H1 (cell line): ENCODE measurements at regions not wholly inside any gene's neighbourhood (a gene's known extent, or its start where the extent isn't known, plus 50 kb on each side); places are given as distances from the start of the nearest gene placed in this dataset.

Source experiments
- CTCF ChIA-PET: fragments of 300-600 bp; sonication (Branson Sonifier 250); formaldehyde crosslinking; loops from one replicate; lab custom pipeline; 2021; ENCODE audit not compliant: partially characterized antibody; lab: Charles Lee
- POLR2A ChIA-PET: fragments of 300-600 bp; sonication (Branson Sonifier 250); formaldehyde crosslinking; loops from one replicate; lab custom pipeline; 2021; ENCODE audit warnings: inconsistent platforms; ENCODE audit not compliant: partially characterized antibody; lab: Charles Lee
- DNase-seq, 2 experiments: peaks; one replicate each; pipeline versions ENCODE4 v3.0.0 to v3.0.0-alpha.2; 2010 to 2022; ENCODE audit warnings: low spot score in 2 of 2, low read depth in 1 of 2, mixed read lengths in 1 of 2
- FAIRE-seq: peaks from 2 replicates; lab custom pipeline; 2011; peaks lifted over from hg19 to GRCh38; lab: Jason Lieb, UNC
- H2AFZ ChIP-seq: 2 replicates; pipeline ENCODE4 v1.8.1; 2012; ENCODE audit warnings: low read length, inconsistent platforms
- H2AK5ac ChIP-seq: 2 replicates; pipeline ENCODE4 v1.6.1; 2013; ENCODE audit warnings: low read depth, low read length
- H2BK120ac ChIP-seq: replicated peaks from 2 replicates; pipeline ENCODE3; 2013; ENCODE audit warnings: low read depth, low read length, inconsistent platforms
- H2BK12ac ChIP-seq: 2 replicates; pipeline ENCODE4 v1.6.1; 2013; ENCODE audit warnings: low read depth, low read length
- H2BK15ac ChIP-seq: 2 replicates; pipeline ENCODE4 v1.6.1; 2013; ENCODE audit warnings: low read length
- H2BK20ac ChIP-seq: 2 replicates; pipeline ENCODE4 v1.6.1; 2013; ENCODE audit warnings: low read length
- H2BK5ac ChIP-seq: 2 replicates; pipeline ENCODE4 v1.6.1; 2013; ENCODE audit warnings: low read depth, low read length
- H3K14ac ChIP-seq: 2 replicates; pipeline ENCODE4 v1.6.1; 2013; ENCODE audit warnings: inconsistent platforms; ENCODE audit not compliant: insufficient read length
- H3K18ac ChIP-seq: 2 replicates; pipeline ENCODE4 v1.6.1; 2013; ENCODE audit warnings: low read length; ENCODE audit errors: extremely low read depth
- H3K23ac ChIP-seq: 2 replicates; pipeline ENCODE4 v1.6.1; 2013; ENCODE audit warnings: inconsistent platforms; ENCODE audit not compliant: insufficient read length
- H3K23me2 ChIP-seq: 2 replicates; pipeline ENCODE4 v1.6.1; 2013; ENCODE audit warnings: low read depth, low read length
- H3K27ac ChIP-seq: 2 replicates; pipeline ENCODE4 v1.6.1; 2011; ENCODE audit warnings: low read depth, low read length, inconsistent platforms
- H3K27me3 ChIP-seq, 4 experiments: replicated peaks in 1 of 4; 1 replicate in 1 of 4; 2 replicates in 3 of 4; pipeline versions ENCODE4 v1.6.1 to v1.8.1; 2011 to 2013; ENCODE audit warnings: low read length in 3 of 4, mild to moderate bottlenecking in 3 of 4, inconsistent platforms in 2 of 4, mixed read lengths in 2 of 4, moderate library complexity in 1 of 4; ENCODE audit not compliant: control insufficient read depth in 3 of 4, insufficient read depth in 3 of 4; ENCODE audit errors: extremely low read depth in 1 of 4
- H3K36me3 ChIP-seq, 4 experiments: 2 replicates each; pipeline versions ENCODE4 v1.6.1 to v1.8.1; 2011 to 2013; ENCODE audit warnings: mild to moderate bottlenecking in 4 of 4, low read length in 3 of 4, moderate library complexity in 2 of 4, control low read depth in 1 of 4, inconsistent platforms in 1 of 4; ENCODE audit not compliant: insufficient read depth in 4 of 4, control insufficient read depth in 2 of 4
- H3K4ac ChIP-seq: replicated peaks from 2 replicates; pipeline ENCODE3; 2013; ENCODE audit warnings: low read length, low read depth, mixed read lengths, inconsistent platforms; ENCODE audit not compliant: insufficient read length
- H3K4me1 ChIP-seq, 4 experiments: replicated peaks in 1 of 4; 1 replicate in 1 of 4; 2 replicates in 3 of 4; pipeline versions ENCODE4 v1.6.1 to v1.8.1; 2011 to 2013; ENCODE audit warnings: low read length in 3 of 4, inconsistent platforms in 2 of 4, mixed read lengths in 1 of 4; ENCODE audit not compliant: insufficient read depth in 4 of 4, control insufficient read depth in 3 of 4
- H3K4me2 ChIP-seq, 2 experiments: 2 replicates each; pipeline versions ENCODE4 v1.6.1 to v1.8.1; 2011 to 2013; ENCODE audit warnings: low read depth in 2 of 2, low read length in 2 of 2, control low read depth in 1 of 2, inconsistent platforms in 1 of 2, mild to moderate bottlenecking in 1 of 2; ENCODE audit not compliant: insufficient read depth in 1 of 2
- H3K4me3 ChIP-seq, 4 experiments: fragments of 200-600, 300-600 bp in 1 of 4; sonication (generic), shearing (Covaris generic), sonication (Bioruptor Twin) in 1 of 4; 2 replicates each; pipeline versions ENCODE4 v1.5.1 to v1.8.1; 2011 to 2016; ENCODE audit warnings: low read length in 4 of 4, low read depth in 3 of 4, control low read depth in 2 of 4, inconsistent platforms in 2 of 4, mild to moderate bottlenecking in 2 of 4, mixed read lengths in 1 of 4, moderate library complexity in 1 of 4; ENCODE audit not compliant: insufficient read depth in 2 of 4; ENCODE audit errors: extremely low read depth in 1 of 4
- H3K56ac ChIP-seq: replicated peaks from 2 replicates; pipeline ENCODE3; 2013; ENCODE audit warnings: low read depth, mild to moderate bottlenecking, mixed read lengths, low read length, inconsistent platforms; ENCODE audit not compliant: insufficient read length
- H3K79me1 ChIP-seq: 2 replicates; pipeline ENCODE4 v1.6.1; 2013; ENCODE audit warnings: low read depth, low read length, control low read depth
- H3K79me2 ChIP-seq, 2 experiments: 2 replicates each; pipeline versions ENCODE4 v1.6.1 to v1.8.1; 2012 to 2013; ENCODE audit warnings: low read length in 2 of 2, mild to moderate bottlenecking in 2 of 2, inconsistent platforms in 1 of 2; ENCODE audit not compliant: insufficient read depth in 2 of 2, control insufficient read depth in 1 of 2
- H3K9ac ChIP-seq, 4 experiments: replicated peaks in 1 of 4; 1 replicate in 1 of 4; 2 replicates in 3 of 4; pipeline versions ENCODE4 v1.6.1 to v1.8.1; 2011 to 2013; ENCODE audit warnings: low read depth in 3 of 4, low read length in 3 of 4, control low read depth in 2 of 4, mild to moderate bottlenecking in 2 of 4, moderate library complexity in 2 of 4, inconsistent platforms in 1 of 4; ENCODE audit errors: extremely low read depth in 1 of 4
- H3K9me3 ChIP-seq, 2 experiments: 2 replicates each; pipeline versions ENCODE4 v1.6.1 to v1.8.1; 2012 to 2013; ENCODE audit warnings: mild to moderate bottlenecking in 2 of 2, moderate library complexity in 2 of 2, control low read depth in 1 of 2, inconsistent platforms in 1 of 2, low read depth in 1 of 2, low read length in 1 of 2, mixed read lengths in 1 of 2; ENCODE audit not compliant: insufficient read depth in 2 of 2
- H4K20me1 ChIP-seq, 2 experiments: replicated peaks in 1 of 2; 2 replicates each; pipeline versions ENCODE3 to v1.8.1; 2011 to 2013; ENCODE audit warnings: inconsistent platforms in 2 of 2, low read length in 2 of 2, mild to moderate bottlenecking in 1 of 2; ENCODE audit not compliant: insufficient read depth in 2 of 2, control insufficient read depth in 1 of 2
- H4K5ac ChIP-seq: 2 replicates; pipeline ENCODE4 v1.6.1; 2013; ENCODE audit warnings: low read length, low read depth, mixed read lengths, inconsistent platforms; ENCODE audit not compliant: insufficient read length
- H4K8ac ChIP-seq: 2 replicates; pipeline ENCODE4 v1.8.0; 2013; ENCODE audit warnings: mild to moderate bottlenecking, moderate library complexity, low read length, inconsistent platforms; ENCODE audit not compliant: insufficient read depth; ENCODE audit errors: extremely low read depth
- H4K91ac ChIP-seq: replicated peaks from 2 replicates; pipeline ENCODE3; 2013; ENCODE audit warnings: low read length, mixed read lengths, inconsistent platforms; ENCODE audit not compliant: insufficient read length
- EGR1 ChIP-seq: IDR thresholded peaks from 2 replicates; pipeline ENCODE4 v1.6.1; 2011; ENCODE audit warnings: low read depth, low read length, borderline replicate concordance
- GABPA ChIP-seq: IDR thresholded peaks from 2 replicates; pipeline ENCODE4 v1.6.1; 2011; ENCODE audit warnings: mild to moderate bottlenecking, low read length, moderate library complexity, borderline replicate concordance; ENCODE audit not compliant: insufficient read depth
- JUND ChIP-seq: IDR thresholded peaks from 2 replicates; pipeline ENCODE4 v1.6.1; 2011; ENCODE audit warnings: mild to moderate bottlenecking, improper control_type of control experiment, low read length
- KDM5A ChIP-seq: fragments of 200-600 bp; IDR thresholded peaks from 2 replicates; pipeline ENCODE4 v1.7.1; 2012; ENCODE audit warnings: mild to moderate bottlenecking, low read length, inconsistent platforms, mixed read lengths
- POLR2A ChIP-seq, 2 experiments: IDR thresholded peaks; 1 replicate in 1 of 2; 2 replicates in 1 of 2; pipeline ENCODE4 v1.6.1; 2011; ENCODE audit warnings: low read depth in 2 of 2, low read length in 2 of 2, mild to moderate bottlenecking in 2 of 2; ENCODE audit errors: control extremely low read depth in 1 of 2
- SAP30 ChIP-seq: fragments of 300-600 bp; sonication (generic); IDR thresholded peaks from 2 replicates; pipeline ENCODE4 v1.7.1; 2012; ENCODE audit warnings: low read length, moderate library complexity, mild to moderate bottlenecking, inconsistent platforms; ENCODE audit not compliant: insufficient read depth, insufficient replicate concordance
- SIRT6 ChIP-seq: IDR thresholded peaks from one replicate; pipeline ENCODE4 v1.7.1; 2012; ENCODE audit warnings: low read length, inconsistent platforms
- SIX5 ChIP-seq: IDR thresholded peaks from 2 replicates; pipeline ENCODE4 v1.6.1; 2011; ENCODE audit warnings: mild to moderate bottlenecking, low read depth, low read length
- SP4 ChIP-seq: IDR thresholded peaks from 2 replicates; pipeline ENCODE4 v1.6.1; 2012; ENCODE audit warnings: low read length, inconsistent platforms
- SUZ12 ChIP-seq: fragments of 200-600 bp; sonication (generic); IDR thresholded peaks from 2 replicates; pipeline ENCODE4 v1.6.1; 2012; ENCODE audit warnings: mild to moderate bottlenecking, inconsistent platforms, low read length, moderate library complexity, mixed read lengths
- TAF7 ChIP-seq: optimal IDR thresholded peaks from 2 replicates; pipeline ENCODE3; 2011; ENCODE audit warnings: low read depth, mild to moderate bottlenecking, inconsistent platforms, low read length, moderate library complexity, borderline replicate concordance
- YY1 ChIP-seq: IDR thresholded peaks from 2 replicates; pipeline ENCODE4 v1.6.1; 2011; ENCODE audit warnings: low read depth, mild to moderate bottlenecking, low read length
- WGBS, 2 experiments: shearing (Covaris generic) in 1 of 2; methylation state at CpG; one replicate each; pipeline versions ENCODE4 v1.1.6 to v1.1.7; 2013 to 2015; ENCODE audit warnings: low lambda C conversion rate in 2 of 2, mixed read lengths in 2 of 2, inconsistent platforms in 1 of 2, low coverage in 1 of 2, missing lambda C conversion rate in 1 of 2; ENCODE audit not compliant: insufficient replicate concordance in 2 of 2, insufficient coverage in 1 of 2, insufficient read length in 1 of 2; ENCODE audit errors: extremely low coverage in 1 of 2, missing lambda C conversion rate in 1 of 2; 5-methylcytosine and 5-hydroxymethylcytosine counted together
- TF ChIP-seq, protein P1 (sequence below): IDR thresholded peaks from 2 replicates; pipeline ENCODE4 v1.6.1; 2012; ENCODE audit warnings: low read length, inconsistent platforms

DNA sequence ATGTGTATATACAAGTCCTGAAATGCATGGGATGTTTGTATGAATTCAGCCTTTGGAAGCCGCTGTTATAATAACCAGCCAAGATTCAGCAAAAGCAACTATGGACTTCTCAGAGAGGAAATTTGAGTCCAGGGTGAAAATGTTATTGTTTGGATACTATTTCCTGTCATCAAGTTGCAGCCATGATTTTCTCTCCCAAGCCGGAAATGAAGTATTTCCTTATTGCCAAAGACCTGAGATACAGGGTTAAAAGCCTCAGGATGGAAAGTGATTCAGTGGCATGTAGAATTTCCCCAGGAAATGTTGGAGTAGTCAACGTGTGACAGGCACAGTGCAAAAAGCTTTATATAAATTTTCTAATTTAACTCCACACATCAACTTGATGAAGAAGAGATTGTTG lies 133.9 kb downstream of the IRS2 start:
- Histone ChIP-seq H3K27me3 (no peaks in the 10 kb centered on the region), H3K4me2 (no peak overlapping the region), H3K56ac (no peak overlapping the region), H3K9ac (no peak overlapping the region), H3K4me1 (no peaks in the 10 kb centered on the region), H3K23me2 (no peaks in the 10 kb centered on the region; the same call in 1 of the 2 replicates), H3K4ac (no peak overlapping the region), H2BK120ac (no peak overlapping the region), H3K79me2 (no peaks in the 10 kb centered on the region), H2AFZ (no peak overlapping the region), H3K23ac (no peak overlapping the region), H4K20me1 (peaks cover 0 to 2% of the 10 kb centered on the region in 2 experiments), H2BK5ac (no peak overlapping the region), H3K4me3 (no peak overlapping the region), H3K36me3 (no peaks in the 10 kb centered on the region), H3K79me1 (no peaks in the 10 kb centered on the region), H2BK20ac (no peak overlapping the region), H2BK12ac (no peak overlapping the region), H3K14ac (no peak overlapping the region), H4K5ac (no peak overlapping the region), H3K9me3 (no peaks in the 10 kb centered on the region), H2BK15ac (no peak overlapping the region), H4K8ac (no peak overlapping the region), H3K27ac (no peak overlapping the region)
- POLR2A ChIA-PET: no interaction called here
- CTCF ChIA-PET: interaction anchor here (1.4 kb wide), 1 partner anchor 15 kb away, joined by 4 read pairs; no protein-coding TSS in a partner anchor
- DNase-seq (no peak), FAIRE-seq (no peak)
- 96% methylated on average over 3 of the region's 3 CpGs; no CpG with 5 or more reads in 1 of the 2 experiments for WGBS, 2 experiments
- no peak for TF ChIP-seq EGR1
- no peak for TF ChIP-seq GABPA
- TF ChIP-seq KDM5A: no peak
- no peak for TF ChIP-seq YY1
- no peak for TF ChIP-seq SP4
- TF ChIP-seq TAF7: no peak
- TF ChIP-seq, protein P1, sequence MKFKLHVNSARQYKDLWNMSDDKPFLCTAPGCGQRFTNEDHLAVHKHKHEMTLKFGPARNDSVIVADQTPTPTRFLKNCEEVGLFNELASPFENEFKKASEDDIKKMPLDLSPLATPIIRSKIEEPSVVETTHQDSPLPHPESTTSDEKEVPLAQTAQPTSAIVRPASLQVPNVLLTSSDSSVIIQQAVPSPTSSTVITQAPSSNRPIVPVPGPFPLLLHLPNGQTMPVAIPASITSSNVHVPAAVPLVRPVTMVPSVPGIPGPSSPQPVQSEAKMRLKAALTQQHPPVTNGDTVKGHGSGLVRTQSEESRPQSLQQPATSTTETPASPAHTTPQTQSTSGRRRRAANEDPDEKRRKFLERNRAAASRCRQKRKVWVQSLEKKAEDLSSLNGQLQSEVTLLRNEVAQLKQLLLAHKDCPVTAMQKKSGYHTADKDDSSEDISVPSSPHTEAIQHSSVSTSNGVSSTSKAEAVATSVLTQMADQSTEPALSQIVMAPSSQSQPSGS: no peak
- no peak for TF ChIP-seq SUZ12
- no peak for TF ChIP-seq SIRT6
- no peak for TF ChIP-seq POLR2A (IDR thresholded peaks at IDR 0.05; ENCODE audit: control extremely low read depth in 1 of 2, low read depth in 2 of 2, low read length in 2 of 2)
- TF ChIP-seq SAP30: no peak
- no peak for TF ChIP-seq JUND
- no peak for TF ChIP-seq SIX5
- TF ChIP-seq, all 59 proteins: peak for 0
- Histone ChIP-seq H4K91ac (no peak overlapping the region), H2AK5ac (no peak overlapping the region), H3K18ac (no peak overlapping the region)
